ENCODE measurements at regions not wholly inside any gene's neighbourhood (a gene's known extent, or its start where the extent isn't known, plus 50 kb on each side); places are given as distances from the start of the nearest gene placed in this dataset.

- Mint-ChIP-seq H3K9me3 (no peaks in the 10 kb centered on the region), H3K27me3 (no peaks in the 10 kb centered on the region), H3K36me3 (ENCODE audit: low read depth) (no peaks in the 10 kb centered on the region), H3K4me1 (no peaks in the 10 kb centered on the region), H3K4me3 (no peak overlapping the region), H3K27ac (no peak overlapping the region)
- DNase-seq: no peak
- CTCF ChIA-PET: no interaction called here
- POLR2A ChIA-PET: no interaction called here
Observed at GRCh38 chr11:115910379-115910778, 406.2 kb upstream of the CADM1 start.

DNA sequence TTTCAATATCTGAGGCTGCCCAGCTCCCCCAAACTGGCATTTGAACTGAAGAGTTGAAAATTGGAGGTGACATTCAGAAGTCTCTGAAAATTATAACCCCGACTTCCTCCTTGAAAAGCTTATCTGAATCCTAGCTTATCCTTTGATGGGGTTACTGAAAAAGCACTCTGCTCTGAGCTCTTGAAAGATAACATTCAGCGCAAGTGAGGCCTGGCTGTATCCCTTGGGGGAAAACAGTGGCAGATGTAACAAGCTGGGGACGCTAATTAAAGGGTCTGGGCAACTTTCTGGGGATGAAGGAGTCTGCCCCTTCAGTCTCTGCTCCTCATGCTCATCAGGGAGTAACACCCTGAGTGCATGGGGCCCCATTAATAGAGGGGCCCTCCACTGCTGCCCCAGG is 402.0 kb upstream of the CADM1 start:
- Mint-ChIP-seq H3K36me3 (ENCODE audit: low read depth) (no peaks in the 10 kb centered on the region), H3K27ac (no peak overlapping the region), H3K27me3 (no peaks in the 10 kb centered on the region), H3K4me3 (no peak overlapping the region), H3K9me3 (no peaks in the 10 kb centered on the region), H3K4me1 (peaks cover 2% of the 10 kb centered on the region)
- ChIA-PET CTCF (interaction anchor here (0.6 kb wide), 1 partner anchor 747 kb away, joined by 3 read pairs; no protein-coding TSS in a partner anchor), POLR2A (interaction anchor here (0.5 kb wide), 1 partner anchor 296 kb away, joined by 4 read pairs; no protein-coding TSS in a partner anchor)
- DNase-seq: no peak

- H3K27ac Mint-ChIP-seq: no peak overlapping the region
- H3K27me3 Mint-ChIP-seq: no peaks in the 10 kb centered on the region
- H3K4me1 Mint-ChIP-seq: peaks cover 2% of the 10 kb centered on the region
- no peak overlapping the region for H3K4me3 Mint-ChIP-seq
- DNase-seq: no peak
- no peaks in the 10 kb centered on the region for H3K9me3 Mint-ChIP-seq
- ChIA-PET CTCF (no interaction called here), POLR2A (no interaction called here)
- no peaks in the 10 kb centered on the region for H3K36me3 Mint-ChIP-seq (ENCODE audit: low read depth)
Observed at GRCh38 chr11:115905341-115906000, 401.3 kb upstream of the CADM1 start.

DNA sequence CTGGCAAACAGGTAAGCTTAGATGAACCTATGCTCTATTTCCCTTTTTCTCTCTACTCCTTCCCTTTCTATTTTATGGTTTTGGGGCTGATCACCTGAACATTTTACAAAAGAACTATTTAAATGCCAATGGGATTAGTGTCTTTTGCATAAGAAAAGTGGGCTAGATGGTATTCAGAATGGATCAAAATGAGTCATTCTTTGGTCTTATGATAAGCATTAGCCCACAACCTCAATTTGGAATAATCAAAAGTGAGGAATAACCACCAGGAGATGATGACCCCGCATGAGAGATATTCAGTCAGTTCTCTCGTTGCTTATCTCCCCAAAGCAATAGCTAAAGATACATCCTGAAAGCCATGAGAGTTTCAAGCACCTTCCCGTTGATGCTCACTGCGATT is 399.0 kb upstream of the CADM1 start:
- no peak for DNase-seq
- Mint-ChIP-seq H3K36me3 (ENCODE audit: low read depth) (no peaks in the 10 kb centered on the region), H3K27me3 (no peaks in the 10 kb centered on the region), H3K4me1 (peaks cover 2% of the 10 kb centered on the region), H3K4me3 (no peak overlapping the region), H3K9me3 (no peaks in the 10 kb centered on the region), H3K27ac (no peak overlapping the region)
- ChIA-PET CTCF (no interaction called here), POLR2A (no interaction called here)

DNA sequence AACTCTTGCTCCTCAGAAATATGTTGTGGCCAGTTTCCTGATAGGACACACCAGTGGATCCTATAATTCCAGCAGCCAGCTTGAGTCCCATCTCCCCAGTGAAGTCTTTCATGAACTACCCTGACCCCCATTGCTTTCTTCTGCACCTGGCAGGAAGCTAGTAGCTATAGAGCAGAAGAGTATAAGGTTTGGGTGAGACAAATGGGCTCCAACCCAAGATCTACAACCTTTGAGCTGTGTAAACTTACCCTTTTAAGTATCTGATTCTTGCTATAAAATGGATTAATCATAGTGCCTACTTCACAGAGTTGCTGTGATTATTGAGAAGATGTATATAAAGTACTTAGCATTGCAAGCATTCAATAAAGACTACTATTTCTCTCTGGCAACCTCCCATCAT is 396.9 kb upstream of the CADM1 start:
- Mint-ChIP-seq H3K4me3 (no peak overlapping the region), H3K9me3 (no peaks in the 10 kb centered on the region), H3K4me1 (peaks cover 2% of the 10 kb centered on the region), H3K36me3 (ENCODE audit: low read depth) (no peaks in the 10 kb centered on the region), H3K27ac (no peak overlapping the region), H3K27me3 (no peaks in the 10 kb centered on the region)
- CTCF ChIA-PET: no interaction called here
- no peak for DNase-seq
- POLR2A ChIA-PET: no interaction called here

GRCh38 chr11:115900111-115900510 is 395.9 kb upstream of the CADM1 start:
- peaks cover 2% of the 10 kb centered on the region for H3K4me1 Mint-ChIP-seq
- H3K9me3 Mint-ChIP-seq: no peaks in the 10 kb centered on the region
- no peak overlapping the region for H3K27ac Mint-ChIP-seq
- no peak for DNase-seq
- ChIA-PET CTCF (no interaction called here), POLR2A (no interaction called here)
- no peaks in the 10 kb centered on the region for H3K36me3 Mint-ChIP-seq (ENCODE audit: low read depth)
- no peak overlapping the region for H3K4me3 Mint-ChIP-seq
- no peaks in the 10 kb centered on the region for H3K27me3 Mint-ChIP-seq

DNA sequence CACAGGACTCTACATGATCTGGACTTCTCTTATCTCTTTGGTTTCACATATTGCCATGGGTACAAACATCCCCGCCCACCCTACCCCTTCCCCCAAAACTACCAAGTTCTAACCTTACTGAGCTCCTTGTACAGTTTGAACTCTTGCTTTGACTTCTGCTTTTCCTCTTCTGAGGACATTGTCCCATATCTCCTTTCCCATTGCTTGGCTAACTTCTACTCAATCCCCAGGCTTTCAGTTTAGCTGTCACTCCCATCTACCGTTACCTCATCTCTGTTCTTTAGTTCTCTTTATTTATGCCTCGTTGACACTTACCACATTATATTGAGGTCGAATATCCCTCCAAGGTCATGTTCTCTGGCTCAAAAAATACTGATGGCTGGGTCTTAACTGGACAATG is 393.5 kb upstream of the CADM1 start:
- H3K4me3 Mint-ChIP-seq: no peak overlapping the region
- H3K27me3 Mint-ChIP-seq: no peaks in the 10 kb centered on the region
- ChIA-PET POLR2A (no interaction called here), CTCF (no interaction called here)
- DNase-seq: no peak
- no peak overlapping the region for H3K27ac Mint-ChIP-seq
- no peaks in the 10 kb centered on the region for H3K9me3 Mint-ChIP-seq
- no peaks in the 10 kb centered on the region for H3K4me1 Mint-ChIP-seq
- H3K36me3 Mint-ChIP-seq (ENCODE audit: low read depth): no peaks in the 10 kb centered on the region

GRCh38 chr11:115896084-115896483 is 391.9 kb upstream of the CADM1 start:
- Mint-ChIP-seq H3K27me3 (no peaks in the 10 kb centered on the region), H3K4me1 (no peaks in the 10 kb centered on the region), H3K36me3 (ENCODE audit: low read depth) (no peaks in the 10 kb centered on the region), H3K4me3 (no peak overlapping the region), H3K9me3 (no peaks in the 10 kb centered on the region), H3K27ac (no peak overlapping the region)
- POLR2A ChIA-PET: no interaction called here
- no peak for DNase-seq
- CTCF ChIA-PET: no interaction called here

GRCh38 chr11:115895594-115895993 is 391.4 kb upstream of the CADM1 start:
- CTCF ChIA-PET: no interaction called here
- no peak overlapping the region for H3K27ac Mint-ChIP-seq
- H3K27me3 Mint-ChIP-seq: no peaks in the 10 kb centered on the region
- H3K36me3 Mint-ChIP-seq (ENCODE audit: low read depth): no peaks in the 10 kb centered on the region
- no peaks in the 10 kb centered on the region for H3K4me1 Mint-ChIP-seq
- DNase-seq: no peak
- POLR2A ChIA-PET: no interaction called here
- no peaks in the 10 kb centered on the region for H3K9me3 Mint-ChIP-seq
- H3K4me3 Mint-ChIP-seq: no peak overlapping the region

GRCh38 chr11:115894176-115894575 is 390.0 kb upstream of the CADM1 start:
- Mint-ChIP-seq H3K27ac (no peak overlapping the region), H3K4me3 (no peak overlapping the region), H3K27me3 (no peaks in the 10 kb centered on the region), H3K4me1 (no peaks in the 10 kb centered on the region), H3K9me3 (no peaks in the 10 kb centered on the region), H3K36me3 (ENCODE audit: low read depth) (no peaks in the 10 kb centered on the region)
- no peak for DNase-seq
- ChIA-PET POLR2A (no interaction called here), CTCF (no interaction called here)

- ChIA-PET POLR2A (no interaction called here), CTCF (no interaction called here)
- Mint-ChIP-seq H3K27me3 (no peaks in the 10 kb centered on the region), H3K36me3 (ENCODE audit: low read depth) (no peaks in the 10 kb centered on the region), H3K4me1 (no peaks in the 10 kb centered on the region), H3K27ac (no peak overlapping the region), H3K9me3 (no peaks in the 10 kb centered on the region), H3K4me3 (no peak overlapping the region)
- no peak for DNase-seq
Observed at GRCh38 chr11:115893461-115894099, 389.4 kb upstream of the CADM1 start.

DNA sequence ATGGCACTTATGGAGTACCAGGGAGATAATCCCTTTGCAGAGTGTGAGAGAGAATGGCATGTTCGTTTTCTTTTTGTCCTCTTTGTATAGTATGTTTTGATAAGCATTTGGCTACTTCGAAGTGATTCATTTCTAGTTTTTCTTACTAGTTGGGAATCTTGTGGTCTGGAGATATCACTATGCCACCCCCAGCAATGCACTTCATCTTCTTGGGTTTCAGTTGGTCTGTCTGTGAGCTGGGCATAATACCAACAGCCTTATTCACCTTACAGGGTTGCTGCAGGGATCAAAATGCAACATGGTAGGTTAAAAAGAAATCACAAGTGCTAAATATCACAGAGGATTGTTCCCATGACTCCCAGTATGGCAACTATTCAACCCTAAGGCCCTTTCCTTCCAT is 387.8 kb upstream of the CADM1 start:
- Mint-ChIP-seq H3K4me1 (no peaks in the 10 kb centered on the region), H3K27me3 (no peaks in the 10 kb centered on the region), H3K4me3 (no peak overlapping the region), H3K27ac (no peak overlapping the region), H3K36me3 (ENCODE audit: low read depth) (no peaks in the 10 kb centered on the region), H3K9me3 (no peaks in the 10 kb centered on the region)
- no peak for DNase-seq
- ChIA-PET CTCF (no interaction called here), POLR2A (no interaction called here)

DNA sequence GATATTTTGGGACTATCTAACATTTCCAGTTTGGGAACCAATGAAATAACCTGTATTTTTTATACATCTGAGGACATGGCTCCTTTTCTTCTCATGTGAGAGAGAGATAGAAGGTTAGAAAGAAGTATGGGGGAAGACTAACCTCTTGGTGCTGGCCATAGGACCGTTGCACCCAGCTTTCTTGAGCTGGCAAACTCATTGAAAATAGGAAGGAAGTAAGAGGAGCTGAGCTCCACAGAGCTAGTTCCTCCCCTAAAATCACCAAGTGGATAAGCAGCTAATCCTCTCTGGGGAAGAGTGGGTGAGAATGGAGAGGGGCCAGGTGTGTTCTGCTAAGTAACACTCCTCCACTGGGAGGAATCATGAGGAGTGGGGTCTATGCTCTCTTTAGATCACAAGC is 387.4 kb upstream of the CADM1 start:
- CTCF ChIA-PET: no interaction called here
- POLR2A ChIA-PET: no interaction called here
- Mint-ChIP-seq H3K27me3 (no peaks in the 10 kb centered on the region), H3K9me3 (no peaks in the 10 kb centered on the region), H3K4me1 (no peaks in the 10 kb centered on the region), H3K36me3 (ENCODE audit: low read depth) (no peaks in the 10 kb centered on the region), H3K27ac (no peak overlapping the region), H3K4me3 (no peak overlapping the region)
- no peak for DNase-seq

DNA sequence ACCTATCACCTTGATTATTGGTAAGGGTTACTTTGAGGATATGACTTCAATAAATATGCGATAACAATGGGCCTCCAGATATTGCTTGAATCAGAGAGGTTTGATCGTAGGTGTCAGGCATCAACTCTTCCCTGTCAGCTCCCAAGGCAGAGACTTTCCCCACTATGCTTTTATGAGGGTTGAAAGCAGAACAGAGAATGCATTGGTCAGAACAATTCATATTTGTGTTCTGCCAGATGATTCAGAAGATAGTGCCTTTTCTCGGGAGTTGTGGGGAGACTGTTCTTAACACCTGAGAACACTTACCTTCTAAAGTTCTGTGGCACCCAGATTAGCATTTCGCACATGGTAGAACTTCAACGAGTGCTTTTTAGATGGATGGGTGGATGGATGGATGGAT is 386.3 kb upstream of the CADM1 start:
- ChIA-PET POLR2A (no interaction called here), CTCF (no interaction called here)
- H3K4me3 Mint-ChIP-seq: no peak overlapping the region

More for the DNA sequence above, 386.3 kb upstream of the CADM1 start:
- no peaks in the 10 kb centered on the region for H3K27me3 Mint-ChIP-seq
- H3K36me3 Mint-ChIP-seq (ENCODE audit: low read depth): no peaks in the 10 kb centered on the region
- H3K9me3 Mint-ChIP-seq: no peaks in the 10 kb centered on the region
- H3K27ac Mint-ChIP-seq: no peak overlapping the region
- H3K4me1 Mint-ChIP-seq: no peaks in the 10 kb centered on the region
- no peak for DNase-seq

Data from activated CD4-positive, alpha-beta T cell treated with anti-CD3 and anti-CD28 coated beads, Interleukin-2, amount 10 ng/mL, durations not matched to agents 7 days and 5 days (primary cell).